HG03439 (cell line): ENCODE measurements at regions not wholly inside any gene's neighbourhood (a gene's known extent, or its start where the extent isn't known, plus 50 kb on each side); places are given as distances from the start of the nearest gene placed in this dataset.

Source experiments
- ATAC-seq: cut with Tn5 transposase; IDR thresholded peaks from one replicate; pipeline ENCODE4 v1.9.1; 2021; ENCODE audit warnings: mild to moderate bottlenecking, moderate library complexity; ENCODE audit not compliant: unreplicated experiment

- no peak for ATAC-seq
Observed at GRCh38 chrX:46447384-46447783, 97.8 kb downstream of the ZNF674 start.

DNA sequence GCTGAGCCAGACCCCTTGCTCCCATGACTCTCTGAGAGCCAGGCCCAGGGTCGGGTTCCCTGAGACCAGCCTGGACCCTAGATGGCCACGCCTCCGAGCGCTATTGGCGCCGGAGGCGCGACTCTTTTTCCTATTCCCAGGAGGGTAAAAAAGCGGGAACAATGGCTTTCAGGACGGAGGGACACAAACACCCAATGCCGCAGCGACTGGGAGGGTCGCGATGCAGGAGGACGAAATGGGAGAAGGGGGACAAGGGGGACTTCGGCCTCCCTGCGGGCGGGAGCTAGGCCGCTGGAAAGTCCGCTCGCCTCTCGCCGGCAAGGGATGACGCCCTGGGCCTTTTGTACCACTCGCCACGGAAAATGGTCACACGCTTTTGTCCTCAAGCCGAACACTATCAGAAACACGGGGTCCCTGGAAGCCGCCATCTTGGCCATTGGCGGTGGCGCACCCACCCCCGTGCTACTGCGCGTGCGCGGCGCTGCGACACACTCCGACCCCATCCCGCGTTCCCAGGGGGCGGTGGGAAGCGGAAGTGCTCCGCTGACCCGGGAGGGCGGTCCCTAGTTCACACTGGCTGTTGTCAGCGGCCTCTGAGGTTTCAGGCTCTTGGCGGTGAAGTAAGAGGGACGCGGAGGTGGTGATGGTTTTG, 98.4 kb downstream of the ZNF674 start:
- peak; percentile 93 for ATAC-seq

DNA sequence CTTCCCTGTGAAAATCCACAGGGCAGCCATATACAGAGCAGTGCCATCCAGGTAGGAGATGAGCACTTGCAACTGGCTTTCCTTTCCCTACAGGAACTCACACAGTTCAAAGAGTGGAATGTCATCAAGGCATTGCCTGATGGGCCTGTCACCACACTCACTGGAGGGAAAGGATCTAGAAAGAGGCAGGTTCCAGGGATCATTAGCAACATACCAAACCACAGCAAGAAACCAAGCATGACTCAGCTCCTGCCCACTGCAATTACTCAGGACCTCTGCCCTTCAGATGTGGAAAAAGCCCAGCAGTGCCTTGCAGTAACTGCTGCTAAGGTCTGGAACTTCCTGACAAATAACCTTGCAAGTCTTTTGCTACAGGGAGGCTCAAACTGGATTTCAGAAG, 101.2 kb downstream of the ZNF674 start:
- no peak for ATAC-seq

- no peak for ATAC-seq
Observed at GRCh38 chrX:46436744-46437143, 108.5 kb downstream of the ZNF674 start.

DNA sequence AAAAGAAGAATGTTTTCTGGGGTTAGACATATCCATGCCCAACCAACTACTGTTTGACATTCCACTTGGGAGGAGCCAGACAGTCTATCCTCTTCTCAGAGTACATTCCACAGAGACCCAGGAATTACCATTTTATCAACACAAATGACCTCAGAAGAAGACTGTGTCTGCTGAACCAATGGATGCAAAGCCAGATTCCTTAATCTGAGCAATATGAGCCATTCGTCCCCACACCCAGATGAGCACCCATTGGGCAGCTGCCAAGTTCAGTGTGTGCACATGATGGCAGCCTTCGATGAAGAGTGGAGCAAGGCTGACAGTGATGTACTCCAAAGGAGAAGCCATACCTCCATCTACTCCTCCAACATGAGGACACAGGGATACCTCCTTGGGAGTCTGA, 111.3 kb downstream of the ZNF674 start:
- no peak for ATAC-seq

GRCh38 chrX:46408553-46409407, 136.4 kb downstream of the ZNF674 start:
- ATAC-seq = no peak

DNA sequence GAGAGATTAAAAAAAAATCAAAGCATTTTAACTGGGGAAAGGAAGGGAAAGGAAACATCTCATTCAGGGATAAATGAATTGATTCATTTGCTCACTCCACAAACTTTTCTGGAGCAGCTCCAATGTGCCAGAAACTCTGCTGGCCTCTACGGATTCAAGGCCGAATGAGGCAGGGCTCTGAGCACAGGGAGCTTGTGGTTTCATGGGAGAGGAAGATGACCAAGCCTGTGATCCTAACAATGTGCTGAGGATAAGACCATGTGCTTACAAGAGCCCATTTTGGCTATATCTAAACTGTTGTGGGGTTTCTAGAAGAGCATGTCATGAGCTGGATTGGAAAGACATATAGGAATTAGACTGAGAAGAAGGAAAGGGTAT, 137.5 kb downstream of the ZNF674 start:
- no peak for ATAC-seq

DNA sequence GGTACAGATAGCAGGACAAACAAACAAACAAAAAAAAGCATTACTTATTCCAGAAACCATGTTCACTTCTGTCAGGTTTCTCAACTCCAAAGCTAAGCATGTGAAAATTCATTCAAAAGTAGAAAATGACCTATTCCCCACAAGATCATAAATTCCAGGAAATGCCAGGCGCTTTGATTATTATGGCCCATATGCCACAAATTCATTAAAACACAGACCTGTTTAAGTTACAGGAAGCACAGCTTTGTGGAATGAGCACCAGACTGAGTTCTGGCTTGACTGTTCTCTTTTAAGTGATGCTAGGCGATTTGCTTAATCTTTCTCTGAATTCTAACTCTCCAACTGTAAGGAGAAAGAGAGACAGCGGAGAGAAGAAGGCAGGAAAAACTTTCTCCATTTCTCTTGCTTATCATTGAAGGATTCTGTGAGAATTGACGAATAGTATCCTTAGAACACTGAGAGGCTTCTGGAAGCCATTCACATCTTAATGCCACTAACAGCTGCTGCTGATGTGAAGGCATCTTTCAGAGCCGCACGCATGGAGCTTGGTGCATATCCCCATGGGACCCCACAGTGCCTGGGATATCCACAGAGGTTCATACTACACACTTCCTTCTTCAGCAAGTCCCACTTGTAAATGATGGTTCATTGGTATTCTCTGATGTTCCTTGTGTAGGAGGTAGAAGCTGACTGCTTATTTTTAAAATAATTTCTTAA, 138.0 kb downstream of the ZNF674 start:
- no peak for ATAC-seq

- ATAC-seq = no peak
Observed at GRCh38 chrX:46404774-46405173, 140.4 kb downstream of the ZNF674 start.

GRCh38 chrX:46400530-46401443, 144.4 kb downstream of the ZNF674 start:
- no peak for ATAC-seq

- no peak for ATAC-seq
Observed at GRCh38 chrX:46398874-46399273, 146.3 kb downstream of the ZNF674 start.

DNA sequence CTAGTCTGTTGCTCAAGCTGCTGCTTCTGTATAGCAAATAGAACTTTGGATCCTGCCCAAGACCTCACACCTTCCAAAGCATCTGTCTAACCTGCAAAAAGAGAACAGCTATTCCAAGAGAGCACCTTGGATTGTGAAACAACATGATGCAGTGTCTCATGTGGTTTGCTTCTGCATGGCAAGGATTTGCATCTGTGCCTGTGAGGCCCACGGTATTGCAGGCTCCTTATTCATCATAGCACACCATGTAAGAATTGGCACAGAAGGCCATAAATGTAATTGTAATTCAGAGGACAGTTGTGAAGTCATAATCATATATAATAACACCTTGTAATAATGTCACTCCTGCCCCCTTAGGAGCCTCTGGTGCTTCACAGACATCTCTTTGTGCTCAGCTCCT, 147.1 kb downstream of the ZNF674 start:
- no peak for ATAC-seq

DNA sequence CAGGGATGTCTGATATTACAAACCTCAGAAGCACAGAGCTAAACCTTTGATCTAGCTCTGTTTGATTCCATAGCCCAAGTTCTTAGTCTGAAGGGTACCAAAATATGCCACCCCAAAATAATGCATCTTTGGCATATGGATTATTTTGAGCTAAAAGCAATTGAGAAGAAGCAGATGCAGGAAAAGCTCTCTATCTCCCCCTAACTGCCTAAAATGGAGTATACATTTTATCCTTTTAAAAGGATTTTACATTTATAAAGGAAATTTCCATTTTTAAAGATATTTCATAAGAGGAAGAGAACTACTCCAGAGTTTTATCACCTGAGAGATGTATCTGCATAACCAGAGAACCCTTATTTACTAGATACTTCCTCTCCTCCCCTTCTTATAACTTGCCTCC, 158.7 kb downstream of the ZNF674 start:
- no peak for ATAC-seq

DNA sequence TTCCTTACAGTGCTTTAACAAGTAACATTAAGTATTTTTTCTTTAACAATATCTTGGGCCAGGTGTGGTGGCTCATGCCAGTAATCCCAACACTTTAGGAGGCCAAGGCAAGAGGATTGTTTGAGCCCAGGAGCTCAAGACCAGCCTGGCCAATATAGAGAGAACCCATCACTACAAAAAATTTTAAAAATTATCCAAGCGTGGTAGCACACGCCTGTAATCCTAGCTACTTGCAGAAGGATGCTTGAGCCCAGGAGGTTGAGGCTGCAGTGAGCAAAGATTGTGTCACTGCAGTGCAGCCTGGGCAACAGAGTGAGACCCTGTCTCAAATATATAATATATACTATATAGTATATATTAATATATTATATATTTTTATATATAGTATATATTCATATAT, 162.2 kb downstream of the ZNF674 start:
- ATAC-seq = no peak

- no peak for ATAC-seq
Observed at GRCh38 chrX:46382595-46382994, 162.6 kb downstream of the ZNF674 start.

GRCh38 chrX:46381630-46382029, 163.6 kb downstream of the ZNF674 start:
- ATAC-seq = no peak

- ATAC-seq = no peak
Observed at GRCh38 chrX:46380148-46380752, 165.0 kb downstream of the ZNF674 start.

DNA sequence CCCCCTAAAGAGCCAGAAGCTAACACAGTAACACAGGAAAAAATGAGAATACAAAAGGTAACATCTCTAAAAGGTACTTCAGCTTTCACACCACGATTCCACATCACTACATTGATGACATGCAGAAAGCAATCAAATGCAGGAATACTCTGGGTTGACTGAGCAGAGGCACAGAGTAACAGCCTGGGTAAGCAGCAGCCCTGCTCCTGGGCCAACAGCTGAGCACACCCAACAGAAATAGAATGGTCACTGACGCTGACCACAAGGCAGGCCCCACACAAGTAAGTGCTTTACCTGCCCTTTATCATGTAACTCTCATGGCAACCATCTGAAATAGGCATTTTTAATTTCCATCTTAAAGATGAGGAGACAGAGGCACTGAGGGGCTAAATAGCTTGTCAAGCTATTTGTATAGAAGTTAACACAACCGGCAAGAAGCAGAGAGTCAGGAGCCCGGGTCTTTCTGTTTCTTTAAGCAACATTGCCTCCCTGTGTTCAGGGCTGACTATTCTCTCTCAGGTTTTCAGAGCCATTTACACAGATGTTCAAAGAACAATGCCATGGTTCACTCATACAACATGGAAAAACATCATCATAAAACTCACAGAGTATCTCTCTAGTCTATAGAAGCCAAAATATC, 168.9 kb downstream of the ZNF674 start:
- no peak for ATAC-seq

DNA sequence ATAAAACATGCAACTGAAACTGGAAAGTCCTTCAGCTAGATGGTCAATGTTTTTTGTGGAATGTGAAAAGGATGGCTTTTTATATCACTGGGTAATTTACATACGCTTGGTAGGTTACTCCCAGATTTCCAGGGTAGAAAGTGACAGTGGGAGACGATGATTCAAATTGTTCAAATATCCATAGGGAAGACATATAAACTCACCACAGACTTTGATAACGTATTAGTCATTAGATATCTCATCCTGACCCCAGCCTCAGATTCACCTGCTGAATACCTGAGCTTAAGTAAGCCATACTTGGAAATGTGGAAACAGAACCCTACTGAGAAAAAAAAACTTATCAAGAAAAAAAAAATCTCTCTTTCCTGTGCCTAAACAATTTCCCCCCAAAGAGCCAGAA, 169.4 kb downstream of the ZNF674 start:
- ATAC-seq = no peak

GRCh38 chrX:46374371-46374770, 170.8 kb downstream of the ZNF674 start:
- no peak for ATAC-seq
